SK-N-SH treated with all-trans-retinoic acid at 6 μM for 48 hours (cell line): ENCODE measurements at regions not wholly inside any gene's neighbourhood (a gene's known extent, or its start where the extent isn't known, plus 50 kb on each side); places are given as distances from the start of the nearest gene placed in this dataset.

Source experiments
- ISL1 ChIP-seq: fragments of 250-450 bp; sonication (Bioruptor Pico); IDR thresholded peaks from 2 replicates; pipeline ENCODE4 v2.1.2; 2022; ENCODE audit warnings: mild to moderate bottlenecking, moderate library complexity
- RARB ChIP-seq: fragments of 250-450 bp; sonication (Bioruptor Pico); IDR thresholded peaks from 2 replicates; pipeline ENCODE4 v1.8.0; 2021; ENCODE audit warnings: mild to moderate bottlenecking, moderate library complexity
- ZFP30 ChIP-seq: fragments of 450-650 bp; formaldehyde crosslinking; IDR thresholded peaks from 2 replicates; pipeline ENCODE4 v1.5.0; 2022; ENCODE audit warnings: mild to moderate bottlenecking, moderate library complexity
- ZNF8 ChIP-seq: fragments of 450-650 bp; formaldehyde crosslinking; IDR thresholded peaks from 2 replicates; pipeline ENCODE4 v1.5.0; 2020; ENCODE audit warnings: mild to moderate bottlenecking, moderate library complexity
- TF ChIP-seq, protein P1 (sequence below): fragments of 250-450 bp; sonication (Bioruptor Pico); IDR thresholded peaks from 2 replicates; pipeline ENCODE4 v1.8.0; 2020; ENCODE audit warnings: mild to moderate bottlenecking, moderate library complexity, borderline replicate concordance

DNA sequence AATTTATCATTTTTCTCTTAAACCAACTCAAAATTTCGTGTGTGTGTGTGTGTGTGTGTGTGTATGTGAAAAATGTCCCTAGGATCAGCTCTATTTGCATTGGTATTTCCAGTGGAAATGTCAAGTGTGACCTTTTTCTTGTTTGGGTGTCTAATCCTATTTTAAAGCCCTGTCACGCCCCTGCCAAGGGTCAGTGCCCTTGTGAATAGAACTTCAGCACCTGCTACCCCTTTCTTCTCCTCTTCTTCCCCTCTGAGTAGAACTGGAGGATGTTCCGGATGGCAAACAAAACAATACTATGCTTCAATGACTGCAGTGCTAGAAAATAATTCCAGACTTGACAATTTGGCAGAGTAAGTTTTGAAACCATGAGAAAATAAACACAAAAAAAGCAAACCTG, 67.3 kb downstream of the SPRY1 start:
- TF ChIP-seq RARB (CRISPR knock-in tag) (no peak), ZFP30 (CRISPR knock-in tag) (no peak), ZNF8 (no peak), ISL1 (CRISPR knock-in tag) (no peak)
- TF ChIP-seq, protein P1, sequence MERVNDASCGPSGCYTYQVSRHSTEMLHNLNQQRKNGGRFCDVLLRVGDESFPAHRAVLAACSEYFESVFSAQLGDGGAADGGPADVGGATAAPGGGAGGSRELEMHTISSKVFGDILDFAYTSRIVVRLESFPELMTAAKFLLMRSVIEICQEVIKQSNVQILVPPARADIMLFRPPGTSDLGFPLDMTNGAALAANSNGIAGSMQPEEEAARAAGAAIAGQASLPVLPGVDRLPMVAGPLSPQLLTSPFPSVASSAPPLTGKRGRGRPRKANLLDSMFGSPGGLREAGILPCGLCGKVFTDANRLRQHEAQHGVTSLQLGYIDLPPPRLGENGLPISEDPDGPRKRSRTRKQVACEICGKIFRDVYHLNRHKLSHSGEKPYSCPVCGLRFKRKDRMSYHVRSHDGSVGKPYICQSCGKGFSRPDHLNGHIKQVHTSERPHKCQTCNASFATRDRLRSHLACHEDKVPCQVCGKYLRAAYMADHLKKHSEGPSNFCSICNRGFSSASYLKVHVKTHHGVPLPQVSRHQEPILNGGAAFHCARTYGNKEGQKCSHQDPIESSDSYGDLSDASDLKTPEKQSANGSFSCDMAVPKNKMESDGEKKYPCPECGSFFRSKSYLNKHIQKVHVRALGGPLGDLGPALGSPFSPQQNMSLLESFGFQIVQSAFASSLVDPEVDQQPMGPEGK (CRISPR knock-in tag), result no peak
